WERI-Rb-1 (cell line): ENCODE measurements at regions not wholly inside any gene's neighbourhood (a gene's known extent, or its start where the extent isn't known, plus 50 kb on each side); places are given as distances from the start of the nearest gene placed in this dataset.

ENCODE experiments used
- DNase-seq: peaks from one replicate; pipeline ENCODE4 v3.0.0-alpha.2; 2020
- H3K27ac ChIP-seq: fragments of 250-450 bp; sonication (Bioruptor Pico); 2 replicates; pipeline ENCODE4 v1.5.1; 2020; ENCODE audit warnings: mild to moderate bottlenecking, moderate library complexity
- H3K27me3 ChIP-seq: fragments of 250-450 bp; sonication (Bioruptor Pico); 2 replicates; pipeline ENCODE4 v1.5.1; 2021; ENCODE audit warnings: mild to moderate bottlenecking, low read depth, moderate library complexity; ENCODE audit not compliant: insufficient read depth, severe bottlenecking
- H3K36me3 ChIP-seq: fragments of 250-450 bp; sonication (Bioruptor Pico); 2 replicates; pipeline ENCODE4 v1.5.1; 2020; ENCODE audit warnings: mild to moderate bottlenecking, moderate library complexity
- H3K4me3 ChIP-seq: 2 replicates; pipeline ENCODE4 v1.5.1; 2011; ENCODE audit warnings: low read depth, mild to moderate bottlenecking, control low read depth, low read length
- H3K9me3 ChIP-seq: fragments of 250-450 bp; sonication (Bioruptor Pico); 2 replicates; pipeline ENCODE4 v1.5.1; 2021; ENCODE audit warnings: mild to moderate bottlenecking, moderate library complexity; ENCODE audit not compliant: severe bottlenecking
- CTCF ChIP-seq: IDR thresholded peaks from 2 replicates; pipeline ENCODE4 v1.5.1; 2011; ENCODE audit warnings: low read depth, mild to moderate bottlenecking, control low read depth, inconsistent platforms, low read length

GRCh38 chr16:86982347-86982596 lies 334.9 kb downstream of the C16orf95 start:
- H3K36me3 ChIP-seq = no peaks in the 10 kb centered on the region
- H3K9me3 ChIP-seq = no peaks in the 10 kb centered on the region
- DNase-seq = no peak
- no peak overlapping the region for H3K27ac ChIP-seq
- no peak overlapping the region for H3K4me3 ChIP-seq
- TF ChIP-seq CTCF = no peak
- H3K27me3 ChIP-seq = no peaks in the 10 kb centered on the region

DNA sequence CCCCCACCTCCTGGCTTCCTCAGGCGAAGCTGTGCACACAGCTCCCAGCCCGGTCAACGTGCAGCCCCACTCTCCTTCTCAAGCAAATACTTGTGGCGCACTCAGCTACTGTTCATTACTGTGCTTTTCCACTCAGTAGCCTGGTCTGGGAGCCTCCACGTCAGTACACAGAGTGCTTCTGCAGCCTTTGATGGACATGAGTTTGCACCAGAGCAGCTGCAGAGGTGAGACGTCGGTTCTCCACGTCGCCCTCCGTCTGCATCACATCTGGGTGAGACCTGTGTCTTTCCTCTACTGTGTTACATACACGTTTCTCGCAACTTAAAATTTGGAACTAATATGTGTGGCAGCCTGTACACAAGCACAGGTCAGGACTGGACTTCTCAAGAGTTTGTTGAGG lies 334.3 kb downstream of the C16orf95 start:
- Histone ChIP-seq H3K27me3 (no peaks in the 10 kb centered on the region), H3K9me3 (no peaks in the 10 kb centered on the region), H3K36me3 (no peaks in the 10 kb centered on the region), H3K4me3 (no peak overlapping the region), H3K27ac (no peak overlapping the region)
- no peak for TF ChIP-seq CTCF
- DNase-seq = no peak

DNA sequence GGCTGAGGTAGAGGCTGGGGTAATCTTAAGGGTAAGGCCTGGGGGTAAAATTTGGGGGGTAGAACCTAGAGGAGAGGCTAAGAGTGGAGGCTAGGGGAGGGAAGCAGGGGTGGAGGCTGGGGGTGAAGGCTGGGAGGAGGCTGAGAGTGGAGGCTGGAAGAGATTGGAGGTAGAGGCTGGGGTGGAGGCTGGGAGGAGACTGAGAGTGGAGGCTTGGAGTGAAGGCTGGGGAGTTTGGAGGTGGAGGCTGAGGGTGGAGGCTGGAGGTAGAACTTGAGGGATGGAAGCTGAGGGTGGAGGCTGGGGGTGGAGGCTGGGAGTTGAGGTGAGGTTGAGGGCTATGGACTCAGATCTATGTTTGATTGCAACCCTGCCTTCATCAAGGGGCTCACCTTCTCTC lies 333.6 kb downstream of the C16orf95 start:
- Histone ChIP-seq H3K27me3 (no peaks in the 10 kb centered on the region), H3K27ac (no peak overlapping the region), H3K36me3 (no peaks in the 10 kb centered on the region), H3K9me3 (no peaks in the 10 kb centered on the region), H3K4me3 (no peak overlapping the region)
- TF ChIP-seq CTCF = no peak
- DNase-seq = no peak

DNA sequence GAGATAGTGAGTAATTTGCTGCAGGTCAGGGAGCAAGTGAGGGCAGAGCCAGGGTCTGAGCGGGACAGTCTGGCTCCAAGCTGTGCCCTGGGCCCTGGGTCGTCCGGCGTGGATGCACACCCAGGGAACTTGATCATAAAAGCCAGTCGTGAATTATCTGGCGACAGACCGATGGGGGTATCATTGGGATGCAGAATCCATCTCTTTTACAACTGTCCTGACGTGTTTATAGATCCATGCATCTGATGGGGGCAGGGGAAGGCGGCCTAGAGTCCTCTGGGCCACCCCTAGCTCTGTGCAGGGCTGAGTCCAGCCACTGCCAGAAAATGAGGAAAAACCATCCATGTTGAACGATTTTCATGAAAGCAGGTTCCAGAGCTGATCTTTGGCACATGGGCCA lies 332.8 kb downstream of the C16orf95 start:
- DNase-seq = no peak
- no peak overlapping the region for H3K4me3 ChIP-seq
- H3K27me3 ChIP-seq = no peaks in the 10 kb centered on the region
- H3K9me3 ChIP-seq = no peaks in the 10 kb centered on the region
- no peak for TF ChIP-seq CTCF
- no peaks in the 10 kb centered on the region for H3K36me3 ChIP-seq
- H3K27ac ChIP-seq = no peak overlapping the region

- no peak for DNase-seq
- TF ChIP-seq CTCF = no peak
- no peaks in the 10 kb centered on the region for H3K9me3 ChIP-seq
- no peaks in the 10 kb centered on the region for H3K27me3 ChIP-seq
- no peak overlapping the region for H3K4me3 ChIP-seq
- no peak overlapping the region for H3K27ac ChIP-seq
- H3K36me3 ChIP-seq = no peaks in the 10 kb centered on the region
These were observed 332.1 kb downstream of the C16orf95 start for GRCh38 chr16:86984991-86985647.

DNA sequence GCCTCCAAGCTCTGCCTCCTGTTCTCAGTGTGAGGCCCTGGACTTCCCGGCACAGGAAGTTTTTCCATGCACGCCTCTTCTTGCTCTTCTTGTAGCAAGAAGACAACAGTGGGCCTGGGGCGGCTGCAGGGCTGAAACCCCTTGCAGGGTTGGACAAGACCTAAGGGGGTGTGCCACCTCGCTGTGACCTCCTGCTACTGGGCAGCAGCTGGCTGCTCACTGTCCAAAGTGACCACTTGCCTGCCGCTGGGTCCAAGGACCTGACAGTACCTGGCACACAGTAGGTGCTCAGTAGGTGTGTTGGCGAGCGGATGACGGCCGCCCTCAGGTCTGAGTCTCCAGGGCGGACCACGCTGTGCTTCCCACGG lies 331.6 kb downstream of the C16orf95 start:
- H3K27me3 ChIP-seq = no peaks in the 10 kb centered on the region
- no peaks in the 10 kb centered on the region for H3K36me3 ChIP-seq
- no peak overlapping the region for H3K4me3 ChIP-seq
- TF ChIP-seq CTCF = no peak
- no peak for DNase-seq
- H3K9me3 ChIP-seq = no peaks in the 10 kb centered on the region
- no peak overlapping the region for H3K27ac ChIP-seq
